GM19397 (cell line): ENCODE measurements at regions not wholly inside any gene's neighbourhood (a gene's known extent, or its start where the extent isn't known, plus 50 kb on each side); places are given as distances from the start of the nearest gene placed in this dataset.

Experiments used
- ATAC-seq: cut with Tn5 transposase; IDR thresholded peaks from one replicate; pipeline ENCODE4 v1.9.1; 2021; ENCODE audit warnings: mild to moderate bottlenecking, moderate library complexity; ENCODE audit not compliant: unreplicated experiment

- ATAC-seq = no peak
Measured at GRCh38 chr2:217489145-217489960, 513.4 kb downstream of the TNS1 start.

GRCh38 chr2:217484046-217484445, 518.7 kb downstream of the TNS1 start:
- no peak for ATAC-seq

GRCh38 chr2:217482056-217482710, 520.6 kb downstream of the TNS1 start:
- no peak for ATAC-seq

GRCh38 chr2:217481577-217481976, 521.2 kb downstream of the TNS1 start:
- no peak for ATAC-seq

- no peak for ATAC-seq
Measured at GRCh38 chr2:217479566-217479965, 523.2 kb downstream of the TNS1 start.

- no peak for ATAC-seq
Measured at GRCh38 chr2:217478831-217479455, 523.9 kb downstream of the TNS1 start.

- ATAC-seq = no peak
Measured at GRCh38 chr2:217477583-217477982, 525.2 kb downstream of the TNS1 start.

- ATAC-seq = no peak
Measured at GRCh38 chr2:217475791-217476190, 527.0 kb downstream of the TNS1 start.

GRCh38 chr2:217475101-217475500, 527.7 kb downstream of the TNS1 start:
- ATAC-seq = no peak

- no peak for ATAC-seq
Measured at GRCh38 chr2:217471319-217471718, 531.5 kb downstream of the TNS1 start.

GRCh38 chr2:217469203-217469810, 533.5 kb downstream of the TNS1 start:
- no peak for ATAC-seq

GRCh38 chr2:217468042-217468830, 534.6 kb downstream of the TNS1 start:
- no peak for ATAC-seq

- no peak for ATAC-seq
Measured at GRCh38 chr2:217467331-217467730, 535.5 kb downstream of the TNS1 start.

- no peak for ATAC-seq
Measured at GRCh38 chr2:217466805-217467204, 536.0 kb downstream of the TNS1 start.

GRCh38 chr2:217466104-217466503, 536.7 kb downstream of the TNS1 start:
- ATAC-seq = no peak

GRCh38 chr2:217465100-217465499, 537.7 kb downstream of the TNS1 start:
- no peak for ATAC-seq

GRCh38 chr2:217463402-217464075, 539.3 kb downstream of the TNS1 start:
- no peak for ATAC-seq

GRCh38 chr2:217462121-217462520, 540.7 kb downstream of the TNS1 start:
- no peak for ATAC-seq

GRCh38 chr2:217461674-217462073, 541.1 kb downstream of the TNS1 start:
- no peak for ATAC-seq
